SK-MEL-5 (cell line): ENCODE measurements at regions not wholly inside any gene's neighbourhood (a gene's known extent, or its start where the extent isn't known, plus 50 kb on each side); places are given as distances from the start of the nearest gene placed in this dataset.

Experiments
- DNase-seq: peaks from one replicate; pipeline ENCODE4 v3.0.0-alpha.2; 2016; ENCODE audit warnings: low read depth, low spot score
- in situ Hi-C: cut with HindIII; loops from 2 replicates; pipeline ENCODE4 v1.10.0; 2016; ENCODE audit warnings: low sequenced_read_pairs, high pct_unique_total_duplicates, low pct_unique_long_range_greater_than_20kb

GRCh38 chr1:239436286-239436685, 49.9 kb downstream of the CHRM3 start:
- in situ Hi-C loops, result no loop called here
- no peak for DNase-seq

- in situ Hi-C loops, result no loop called here
- peak; percentile 7 for DNase-seq
These were observed 51.5 kb downstream of the CHRM3 start for GRCh38 chr1:239437822-239438221.

GRCh38 chr1:239438891-239439290, 52.5 kb downstream of the CHRM3 start:
- no peak for DNase-seq
- in situ Hi-C loops, result no loop called here

- in situ Hi-C loops, result no loop called here
- no peak for DNase-seq
These were observed 57.0 kb downstream of the CHRM3 start for GRCh38 chr1:239443361-239443760.

GRCh38 chr1:239446611-239447010, 60.2 kb downstream of the CHRM3 start:
- in situ Hi-C loops, result no loop called here
- no peak for DNase-seq

GRCh38 chr1:239448911-239449310, 62.5 kb downstream of the CHRM3 start:
- in situ Hi-C loops, result no loop called here
- no peak for DNase-seq

GRCh38 chr1:239455743-239456142, 69.4 kb downstream of the CHRM3 start:
- no peak for DNase-seq
- in situ Hi-C loops, result no loop called here

GRCh38 chr1:239456788-239457187, 70.4 kb downstream of the CHRM3 start:
- DNase-seq, result no peak
- in situ Hi-C loops, result no loop called here

GRCh38 chr1:239457491-239458143, 71.2 kb downstream of the CHRM3 start:
- DNase-seq, result no peak
- in situ Hi-C loops, result no loop called here

GRCh38 chr1:239458144-239458500, 71.8 kb downstream of the CHRM3 start:
- in situ Hi-C loops, result no loop called here
- no peak for DNase-seq

- no peak for DNase-seq
- in situ Hi-C loops, result no loop called here
These were observed 81.4 kb downstream of the CHRM3 start for GRCh38 chr1:239467730-239468129.

- no peak for DNase-seq
- in situ Hi-C loops, result no loop called here
These were observed 91.7 kb downstream of the CHRM3 start for GRCh38 chr1:239478069-239478468.

- in situ Hi-C loops, result no loop called here
These were observed 97.0 kb downstream of the CHRM3 start for GRCh38 chr1:239483391-239483790.

GRCh38 chr1:239493811-239494414, 107.5 kb downstream of the CHRM3 start:
- in situ Hi-C loops, result no loop called here
- no peak for DNase-seq

More at GRCh38 chr1:239483391-239483790, 97.0 kb downstream of the CHRM3 start:
- no peak for DNase-seq

GRCh38 chr1:239505094-239505493, 118.7 kb downstream of the CHRM3 start:
- in situ Hi-C loops, result no loop called here
- DNase-seq, result no peak

GRCh38 chr1:239507826-239508225, 121.5 kb downstream of the CHRM3 start:
- in situ Hi-C loops, result no loop called here
- DNase-seq, result no peak

- no peak for DNase-seq
- in situ Hi-C loops, result no loop called here
These were observed 125.5 kb downstream of the CHRM3 start for GRCh38 chr1:239511875-239512274.

- in situ Hi-C loops, result no loop called here
- DNase-seq, result no peak
These were observed 130.2 kb downstream of the CHRM3 start for GRCh38 chr1:239516579-239516978.

GRCh38 chr1:239526391-239526790, 140.0 kb downstream of the CHRM3 start:
- DNase-seq, result no peak
- in situ Hi-C loops, result no loop called here
